Astrocyte (in vitro differentiated cells and primary cell): ENCODE measurements at regions not wholly inside any gene's neighbourhood (a gene's known extent, or its start where the extent isn't known, plus 50 kb on each side); places are given as distances from the start of the nearest gene placed in this dataset.

Experiments used
- DNase-seq: peaks from one replicate; pipeline ENCODE4 v3.0.0-alpha.2; 2010; ENCODE audit warnings: low read depth
- FAIRE-seq: peaks from 2 replicates; lab custom pipeline; 2011; peaks lifted over from hg19 to GRCh38; lab: Jason Lieb, UNC
- H2AFZ ChIP-seq: 2 replicates; pipeline ENCODE4 v1.6.0; 2012; ENCODE audit warnings: low read depth, low read length, inconsistent platforms
- H3K27ac ChIP-seq: 2 replicates; pipeline ENCODE4 v1.5.1; 2011; ENCODE audit warnings: low read depth, low read length, inconsistent platforms
- H3K27me3 ChIP-seq: 2 replicates; pipeline ENCODE4 v1.6.0; 2011; ENCODE audit warnings: low read length, inconsistent platforms; ENCODE audit not compliant: insufficient read depth
- H3K36me3 ChIP-seq: 2 replicates; pipeline ENCODE4 v1.5.1; 2011; ENCODE audit warnings: low read length, inconsistent platforms; ENCODE audit not compliant: insufficient read depth
- H3K4me1 ChIP-seq: 2 replicates; pipeline ENCODE4 v1.5.1; 2011; ENCODE audit warnings: low read length, inconsistent platforms; ENCODE audit not compliant: insufficient read depth
- H3K4me2 ChIP-seq: 2 replicates; pipeline ENCODE4 v1.6.0; 2012; ENCODE audit warnings: low read length, inconsistent platforms
- H3K4me3 ChIP-seq: 2 replicates; pipeline ENCODE4 v1.5.1; 2011; ENCODE audit warnings: low read depth, mild to moderate bottlenecking, low read length, inconsistent platforms; ENCODE audit not compliant: insufficient read depth
- H3K79me2 ChIP-seq: 2 replicates; pipeline ENCODE4 v1.6.0; 2012; ENCODE audit warnings: mild to moderate bottlenecking, low read length, inconsistent platforms; ENCODE audit not compliant: insufficient read depth
- H3K9ac ChIP-seq: 2 replicates; pipeline ENCODE4 v1.6.0; 2012; ENCODE audit warnings: mild to moderate bottlenecking, low read length, inconsistent platforms
- H3K9me3 ChIP-seq: 2 replicates; pipeline ENCODE4 v1.5.1; 2012; ENCODE audit warnings: low read depth, mild to moderate bottlenecking, low read length, inconsistent platforms; ENCODE audit not compliant: insufficient read depth
- H4K20me1 ChIP-seq: 2 replicates; pipeline ENCODE4 v1.6.0; 2012; ENCODE audit warnings: low read length, inconsistent platforms; ENCODE audit not compliant: insufficient read depth
- H3K27ac Mint-ChIP-seq: one replicate; pipeline ENCODE4 v1.8.0; 2021; ENCODE audit warnings: mild to moderate bottlenecking, mixed read lengths; ENCODE audit not compliant: unreplicated experiment
- H3K27me3 Mint-ChIP-seq: one replicate; pipeline ENCODE4 v1.8.0; 2021; ENCODE audit warnings: low read depth, mixed read lengths; ENCODE audit not compliant: unreplicated experiment
- H3K36me3 Mint-ChIP-seq: one replicate; pipeline ENCODE4 v1.8.0; 2021; ENCODE audit warnings: low read depth, mixed read lengths; ENCODE audit not compliant: unreplicated experiment
- H3K4me1 Mint-ChIP-seq: one replicate; pipeline ENCODE4 v1.8.0; 2021; ENCODE audit warnings: low read depth, mixed read lengths; ENCODE audit not compliant: unreplicated experiment
- H3K4me3 Mint-ChIP-seq: one replicate; pipeline ENCODE4 v1.8.0; 2021; ENCODE audit warnings: mild to moderate bottlenecking, moderate library complexity, mixed read lengths; ENCODE audit not compliant: unreplicated experiment
- H3K9me3 Mint-ChIP-seq: one replicate; pipeline ENCODE4 v1.8.0; 2021; ENCODE audit warnings: mild to moderate bottlenecking, mixed read lengths; ENCODE audit not compliant: unreplicated experiment
- EZH2 ChIP-seq: IDR thresholded peaks from 2 replicates; pipeline ENCODE4 v1.6.1; 2012; ENCODE audit warnings: mild to moderate bottlenecking, low read length, inconsistent platforms; ENCODE audit not compliant: insufficient read depth
- TF ChIP-seq, protein P1 (sequence below): IDR thresholded peaks from 2 replicates; pipeline ENCODE4 v1.5.1; 2011; ENCODE audit warnings: low read depth, mild to moderate bottlenecking, inconsistent platforms, low read length, moderate library complexity; ENCODE audit not compliant: insufficient read depth

DNA sequence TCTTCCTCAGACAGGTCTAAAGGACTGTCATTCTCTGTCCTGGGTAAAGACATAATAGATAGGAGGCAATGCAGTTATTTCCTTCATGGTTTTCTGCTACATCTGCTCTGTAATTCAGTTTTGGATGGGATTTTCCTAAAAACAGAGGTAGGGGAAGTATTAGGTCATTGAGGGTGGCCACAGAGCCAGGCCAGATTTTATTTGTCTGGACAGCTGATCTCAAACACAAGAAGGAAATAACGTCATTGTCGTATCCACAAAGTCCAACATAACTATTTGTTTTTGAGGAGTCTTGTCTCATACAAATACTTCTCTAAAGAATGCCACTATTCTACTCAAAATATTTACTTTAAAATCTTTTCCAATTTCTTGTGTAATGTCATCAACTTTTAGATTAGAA lies 154.8 kb upstream of the MAP2 start:
- H3K27ac Mint-ChIP-seq = no peak overlapping the region
- no peaks in the 10 kb centered on the region for H3K27me3 ChIP-seq
- TF ChIP-seq EZH2 = no peak
- TF ChIP-seq, protein P1, sequence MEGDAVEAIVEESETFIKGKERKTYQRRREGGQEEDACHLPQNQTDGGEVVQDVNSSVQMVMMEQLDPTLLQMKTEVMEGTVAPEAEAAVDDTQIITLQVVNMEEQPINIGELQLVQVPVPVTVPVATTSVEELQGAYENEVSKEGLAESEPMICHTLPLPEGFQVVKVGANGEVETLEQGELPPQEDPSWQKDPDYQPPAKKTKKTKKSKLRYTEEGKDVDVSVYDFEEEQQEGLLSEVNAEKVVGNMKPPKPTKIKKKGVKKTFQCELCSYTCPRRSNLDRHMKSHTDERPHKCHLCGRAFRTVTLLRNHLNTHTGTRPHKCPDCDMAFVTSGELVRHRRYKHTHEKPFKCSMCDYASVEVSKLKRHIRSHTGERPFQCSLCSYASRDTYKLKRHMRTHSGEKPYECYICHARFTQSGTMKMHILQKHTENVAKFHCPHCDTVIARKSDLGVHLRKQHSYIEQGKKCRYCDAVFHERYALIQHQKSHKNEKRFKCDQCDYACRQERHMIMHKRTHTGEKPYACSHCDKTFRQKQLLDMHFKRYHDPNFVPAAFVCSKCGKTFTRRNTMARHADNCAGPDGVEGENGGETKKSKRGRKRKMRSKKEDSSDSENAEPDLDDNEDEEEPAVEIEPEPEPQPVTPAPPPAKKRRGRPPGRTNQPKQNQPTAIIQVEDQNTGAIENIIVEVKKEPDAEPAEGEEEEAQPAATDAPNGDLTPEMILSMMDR = no peak
- H2AFZ ChIP-seq = no peak overlapping the region
- no peaks in the 10 kb centered on the region for H3K36me3 Mint-ChIP-seq
- FAIRE-seq (no peak), DNase-seq (no peak)
- H3K4me1 Mint-ChIP-seq = no peaks in the 10 kb centered on the region
- H4K20me1 ChIP-seq = no peaks in the 10 kb centered on the region
- H3K9me3 Mint-ChIP-seq = no peaks in the 10 kb centered on the region
- no peak overlapping the region for H3K4me3 Mint-ChIP-seq
- H3K4me1 ChIP-seq = no peaks in the 10 kb centered on the region
- H3K4me2 ChIP-seq = no peak overlapping the region
- no peaks in the 10 kb centered on the region for H3K36me3 ChIP-seq
- H3K9ac ChIP-seq = no peak overlapping the region
- H3K27ac ChIP-seq = no peak overlapping the region
- no peaks in the 10 kb centered on the region for H3K79me2 ChIP-seq
- H3K4me3 ChIP-seq = no peak overlapping the region
- no peaks in the 10 kb centered on the region for H3K27me3 Mint-ChIP-seq
- H3K9me3 ChIP-seq = no peaks in the 10 kb centered on the region

DNA sequence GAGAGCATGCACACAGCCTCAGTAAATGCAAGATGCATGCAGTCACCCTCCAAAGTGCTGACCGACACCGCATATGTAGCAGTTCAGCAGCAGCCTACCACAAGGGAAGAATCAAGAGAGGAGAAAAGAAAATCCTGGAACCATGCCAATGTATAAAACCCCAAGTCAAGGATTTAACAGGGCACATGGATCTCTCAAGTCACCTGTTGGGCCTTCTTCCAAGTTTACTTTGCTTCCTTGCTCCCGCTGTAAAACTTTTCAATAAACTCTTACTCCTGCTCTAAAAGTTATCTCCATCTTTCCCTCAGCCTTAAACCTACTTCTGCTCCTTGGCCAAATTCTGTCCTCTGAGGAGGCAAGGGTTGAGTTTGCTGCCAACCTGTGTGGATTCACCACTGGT lies 147.8 kb upstream of the MAP2 start:
- H3K9me3 ChIP-seq = no peaks in the 10 kb centered on the region
- no peak overlapping the region for H3K27ac ChIP-seq
- no peak overlapping the region for H3K9ac ChIP-seq
- TF ChIP-seq, protein P1 = no peak
- no peak for TF ChIP-seq EZH2
- Mint-ChIP-seq H3K4me1 (no peaks in the 10 kb centered on the region), H3K27me3 (peaks cover 2% of the 10 kb centered on the region), H3K36me3 (no peaks in the 10 kb centered on the region), H3K9me3 (no peaks in the 10 kb centered on the region), H3K4me3 (no peak overlapping the region), H3K27ac (no peak overlapping the region)
- H3K4me3 ChIP-seq = no peak overlapping the region
- FAIRE-seq = no peak
- no peak overlapping the region for H3K4me2 ChIP-seq
- no peak for DNase-seq
- no peaks in the 10 kb centered on the region for H4K20me1 ChIP-seq
- H3K27me3 ChIP-seq = no peaks in the 10 kb centered on the region
- H2AFZ ChIP-seq = no peak overlapping the region
- no peaks in the 10 kb centered on the region for H3K36me3 ChIP-seq
- H3K4me1 ChIP-seq = no peaks in the 10 kb centered on the region
- no peaks in the 10 kb centered on the region for H3K79me2 ChIP-seq

DNA sequence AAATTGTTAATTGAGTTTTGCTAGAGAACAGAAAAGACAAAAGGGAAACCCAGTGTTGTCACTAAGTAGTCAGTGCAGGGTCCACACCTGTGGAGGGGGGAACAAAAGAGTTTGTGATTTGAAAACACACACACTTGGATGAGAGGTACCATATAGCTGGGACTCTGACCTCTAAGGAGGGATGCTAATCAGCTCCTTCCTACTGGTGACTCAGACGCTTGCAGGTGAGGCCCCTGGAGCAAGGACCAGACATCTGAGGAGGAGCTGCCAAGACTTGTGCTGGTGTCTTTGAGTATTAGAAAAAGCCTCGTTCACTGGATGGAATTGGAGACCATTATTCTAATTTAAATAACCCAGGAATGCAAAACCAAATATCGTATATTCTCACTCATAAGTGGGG lies 146.4 kb upstream of the MAP2 start:
- Histone ChIP-seq H2AFZ (no peak overlapping the region), H3K4me2 (no peak overlapping the region), H3K27me3 (no peaks in the 10 kb centered on the region), H3K79me2 (no peaks in the 10 kb centered on the region), H3K9ac (no peak overlapping the region), H3K4me3 (no peak overlapping the region), H3K36me3 (no peaks in the 10 kb centered on the region), H3K27ac (no peak overlapping the region), H4K20me1 (no peaks in the 10 kb centered on the region), H3K4me1 (no peaks in the 10 kb centered on the region), H3K9me3 (no peaks in the 10 kb centered on the region)
- H3K4me1 Mint-ChIP-seq = no peaks in the 10 kb centered on the region
- peaks cover 2% of the 10 kb centered on the region for H3K27me3 Mint-ChIP-seq
- DNase-seq (no peak), FAIRE-seq (no peak)
- H3K4me3 Mint-ChIP-seq = no peak overlapping the region
- TF ChIP-seq, protein P1 = no peak
- TF ChIP-seq EZH2 = no peak
- H3K9me3 Mint-ChIP-seq = no peaks in the 10 kb centered on the region
- H3K36me3 Mint-ChIP-seq = no peaks in the 10 kb centered on the region
- H3K27ac Mint-ChIP-seq = no peak overlapping the region
